ENCODE measurements at regions not wholly inside any gene's neighbourhood (a gene's known extent, or its start where the extent isn't known, plus 50 kb on each side); places are given as distances from the start of the nearest gene placed in this dataset.

- Histone ChIP-seq H3K27me3 (no peaks in the 10 kb centered on the region), H3K4me1 (no peaks in the 10 kb centered on the region), H3K4me3 (no peak overlapping the region), H3K9me3 (no peaks in the 10 kb centered on the region), H3K27ac (no peak overlapping the region), H3K36me3 (no peaks in the 10 kb centered on the region)
- intact Hi-C loops (cut with DNase I; ENCODE audit: low total_unique reads): no loop called here
- no peak for DNase-seq
- TF ChIP-seq CTCF (IDR thresholded peaks at IDR 0.05) (no peak), POLR2A (IDR thresholded peaks at IDR 0.05) (no peak)
These were observed 616.8 kb upstream of the ZEB2 start for GRCh38 chr2:145136702-145137101.

- no peaks in the 10 kb centered on the region for H3K36me3 ChIP-seq
- no peaks in the 10 kb centered on the region for H3K4me1 ChIP-seq
- H3K27ac ChIP-seq: no peak overlapping the region
- no peaks in the 10 kb centered on the region for H3K27me3 ChIP-seq
- intact Hi-C loops (cut with DNase I; ENCODE audit: low total_unique reads): no loop called here
- no peaks in the 10 kb centered on the region for H3K9me3 ChIP-seq
- DNase-seq: no peak
- no peak overlapping the region for H3K4me3 ChIP-seq
- TF ChIP-seq POLR2A (IDR thresholded peaks at IDR 0.05) (no peak), CTCF (IDR thresholded peaks at IDR 0.05) (no peak)
These were observed 606.2 kb upstream of the ZEB2 start for GRCh38 chr2:145126146-145126545.

GRCh38 chr2:145124085-145124484 lies 604.2 kb upstream of the ZEB2 start:
- H3K4me3 ChIP-seq: no peak overlapping the region
- intact Hi-C loops (cut with DNase I; ENCODE audit: low total_unique reads): no loop called here
- H3K27ac ChIP-seq: no peak overlapping the region
- H3K4me1 ChIP-seq: no peaks in the 10 kb centered on the region
- H3K36me3 ChIP-seq: no peaks in the 10 kb centered on the region
- H3K9me3 ChIP-seq: no peaks in the 10 kb centered on the region
- H3K27me3 ChIP-seq: no peaks in the 10 kb centered on the region
- TF ChIP-seq POLR2A (IDR thresholded peaks at IDR 0.05): no peak
- TF ChIP-seq CTCF (IDR thresholded peaks at IDR 0.05): no peak
- no peak for DNase-seq

GRCh38 chr2:145123606-145124005 lies 603.7 kb upstream of the ZEB2 start:
- H3K27me3 ChIP-seq: no peaks in the 10 kb centered on the region
- no peaks in the 10 kb centered on the region for H3K36me3 ChIP-seq
- H3K27ac ChIP-seq: no peak overlapping the region
- no peaks in the 10 kb centered on the region for H3K4me1 ChIP-seq
- H3K9me3 ChIP-seq: no peaks in the 10 kb centered on the region
- intact Hi-C loops (cut with DNase I; ENCODE audit: low total_unique reads): no loop called here
- peak; percentile 17 to 20 for DNase-seq
- H3K4me3 ChIP-seq: no peak overlapping the region
- no peak for TF ChIP-seq POLR2A (IDR thresholded peaks at IDR 0.05)
- TF ChIP-seq CTCF (IDR thresholded peaks at IDR 0.05): no peak

GRCh38 chr2:145119225-145119624 lies 599.3 kb upstream of the ZEB2 start:
- TF ChIP-seq CTCF (IDR thresholded peaks at IDR 0.05): no peak
- no peak for TF ChIP-seq POLR2A (IDR thresholded peaks at IDR 0.05)
- no peak for DNase-seq
- Histone ChIP-seq H3K36me3 (no peaks in the 10 kb centered on the region), H3K27ac (no peak overlapping the region), H3K9me3 (no peaks in the 10 kb centered on the region), H3K4me1 (no peaks in the 10 kb centered on the region), H3K27me3 (no peaks in the 10 kb centered on the region), H3K4me3 (no peak overlapping the region)
- intact Hi-C loops (cut with DNase I; ENCODE audit: low total_unique reads): no loop called here

Measured in uterus (tissue), 3 donors.